Stimulated activated CD8-positive, alpha-beta memory T cell treated with anti-CD3 and anti-CD28 coated beads, Interleukin-4, amount 100 ng/mL, for 4 hours (primary cell): ENCODE measurements at regions not wholly inside any gene's neighbourhood (a gene's known extent, or its start where the extent isn't known, plus 50 kb on each side); places are given as distances from the start of the nearest gene placed in this dataset.
"Not testable (repeated sequence)": the region's sequence is repeated elsewhere in the genome, so short reads cannot be mapped to it uniquely, and the experiment has no call there.

ENCODE experiments used
- DNase-seq, 2 donors: peaks; one replicate each; pipeline ENCODE4 v3.0.0-alpha.2; 2020; ENCODE audit warnings: low read depth in 2 of 2, low spot score in 1 of 2

- no peak for DNase-seq
Measured at GRCh38 chr9:2494562-2494961, 127.0 kb upstream of the VLDLR start.

- DNase-seq, result no peak
Measured at GRCh38 chr9:2495221-2496005, 126.2 kb upstream of the VLDLR start.

DNA sequence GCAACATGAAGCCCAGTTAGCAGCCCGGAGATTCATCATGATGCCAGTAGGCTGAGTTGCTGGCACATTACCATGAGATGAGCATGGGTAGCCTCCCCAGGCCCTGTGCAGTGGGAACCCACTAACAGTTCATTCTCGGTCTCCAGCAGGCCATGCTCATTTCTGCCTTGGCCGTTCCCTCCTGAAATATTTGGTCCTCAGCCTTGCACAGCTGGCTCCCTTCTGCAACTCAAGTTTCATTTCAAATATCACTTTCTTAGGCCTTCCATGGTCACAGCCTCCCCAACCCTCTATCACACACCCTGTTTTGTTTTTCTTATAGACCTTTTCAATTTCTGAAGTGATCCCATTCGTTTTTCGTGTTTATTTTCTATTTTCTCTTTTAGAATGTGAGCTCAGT is 125.4 kb upstream of the VLDLR start:
- DNase-seq, result no peak

DNA sequence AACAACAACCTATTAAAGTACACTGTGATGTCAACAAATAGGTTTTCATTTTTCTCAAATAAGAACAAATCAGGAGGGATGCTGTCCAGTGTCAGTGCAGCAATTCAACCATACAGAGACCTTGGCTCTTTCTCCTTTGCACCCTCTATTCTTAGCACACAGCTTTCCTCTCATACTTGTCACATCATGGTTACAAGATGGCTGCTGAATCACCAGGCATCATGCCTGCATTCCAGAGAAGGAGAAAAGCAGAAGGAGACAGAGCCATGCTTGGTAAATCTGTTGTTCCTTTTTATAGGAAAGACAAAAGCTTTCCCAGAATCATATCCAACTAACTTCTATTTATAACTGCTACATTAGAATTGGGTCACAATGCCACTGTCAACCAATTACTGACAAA is 124.7 kb upstream of the VLDLR start:
- DNase-seq, result no peak

DNA sequence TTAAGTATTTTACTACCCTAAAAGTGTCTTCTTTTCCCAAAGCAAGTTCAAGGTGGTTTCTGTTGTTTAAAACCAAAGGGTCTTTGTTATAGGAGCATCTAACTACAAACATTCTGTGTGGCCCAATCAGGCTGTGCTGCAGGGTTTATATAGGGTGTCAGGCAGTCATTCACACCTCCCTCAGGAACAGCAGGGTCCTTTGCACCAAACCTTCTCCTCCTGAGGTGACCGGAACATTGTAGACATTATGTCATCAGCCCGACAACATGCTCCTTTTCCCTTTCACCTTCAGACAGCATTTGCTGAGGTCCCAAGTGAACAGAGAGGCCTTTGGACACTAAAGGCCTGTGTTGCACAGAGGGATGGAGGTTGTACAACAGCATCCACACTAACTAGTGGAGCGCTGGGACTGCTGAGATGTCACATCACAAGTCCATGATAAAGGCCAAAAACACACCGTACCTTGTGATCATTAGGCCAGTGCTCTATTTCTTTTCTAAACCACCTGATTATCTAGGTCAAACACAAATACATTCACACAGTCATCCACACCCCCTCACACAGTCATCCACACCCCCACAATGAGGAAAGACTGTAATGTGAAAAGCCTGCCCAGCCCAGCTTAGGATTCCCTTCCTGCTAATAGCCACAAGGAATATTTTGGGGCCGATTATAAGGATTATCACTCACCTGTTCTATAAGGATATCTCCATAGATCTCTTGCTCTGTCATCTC is 123.8 kb upstream of the VLDLR start:
- DNase-seq, result no peak

DNA sequence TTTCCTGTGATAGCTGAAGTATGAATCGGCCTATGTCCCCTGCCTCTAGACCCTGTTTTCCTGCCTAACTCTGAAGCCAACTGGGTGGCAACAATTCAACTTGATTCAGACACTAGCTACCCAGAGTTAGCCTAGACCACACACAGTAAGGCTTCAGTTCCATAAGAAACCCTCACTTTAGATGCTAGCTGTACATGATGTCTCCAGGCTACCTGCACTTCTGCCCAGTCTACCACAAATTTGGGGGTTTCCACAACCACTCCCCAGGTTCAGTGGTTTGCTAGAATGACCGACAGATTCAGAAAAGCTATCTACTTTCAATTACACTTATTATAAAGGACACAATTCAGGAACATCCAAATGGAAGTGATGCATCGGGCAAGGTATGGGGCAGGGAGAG is 119.4 kb upstream of the VLDLR start:
- no peak for DNase-seq

GRCh38 chr9:2502760-2503159 is 118.8 kb upstream of the VLDLR start:
- no peak for DNase-seq

DNA sequence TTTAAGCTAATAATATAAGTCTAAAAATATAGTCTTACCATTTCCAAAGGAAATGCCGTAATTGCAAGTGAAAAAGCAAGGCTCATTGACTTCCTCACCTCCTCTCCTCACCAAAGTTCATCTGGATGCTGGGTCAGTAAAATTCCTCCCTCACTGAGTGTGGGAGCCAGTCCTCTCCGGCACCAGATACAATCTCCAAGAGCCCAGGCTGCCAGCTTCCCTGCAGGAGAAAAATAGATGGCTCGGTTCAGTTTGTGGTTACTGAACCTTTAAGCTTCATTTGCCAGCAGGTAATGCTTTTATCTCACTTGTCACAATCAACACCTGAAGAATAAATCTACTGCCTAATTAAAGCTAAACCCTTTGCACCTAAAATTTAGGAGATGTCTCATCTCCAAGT is 115.3 kb upstream of the VLDLR start:
- DNase-seq, result no peak

DNA sequence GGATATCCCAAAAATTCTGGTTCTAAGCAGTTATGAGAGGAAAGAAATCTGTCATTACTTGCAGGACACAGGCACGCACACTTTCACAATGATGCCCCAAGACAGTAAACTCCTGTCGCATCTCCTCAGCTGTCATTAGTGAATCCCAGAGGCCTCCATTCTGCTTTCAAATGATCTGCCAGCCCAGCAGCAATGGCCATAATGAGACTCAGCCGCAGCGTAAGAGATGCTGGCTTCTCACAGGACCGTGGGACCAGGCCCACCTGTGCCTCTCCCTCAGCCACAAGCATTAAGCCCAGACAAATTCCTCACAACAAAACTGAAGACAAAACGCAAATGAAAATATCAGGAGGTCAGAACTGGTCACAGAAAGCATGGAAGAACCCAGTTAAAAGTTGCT is 98.0 kb upstream of the VLDLR start:
- DNase-seq, result no peak

DNA sequence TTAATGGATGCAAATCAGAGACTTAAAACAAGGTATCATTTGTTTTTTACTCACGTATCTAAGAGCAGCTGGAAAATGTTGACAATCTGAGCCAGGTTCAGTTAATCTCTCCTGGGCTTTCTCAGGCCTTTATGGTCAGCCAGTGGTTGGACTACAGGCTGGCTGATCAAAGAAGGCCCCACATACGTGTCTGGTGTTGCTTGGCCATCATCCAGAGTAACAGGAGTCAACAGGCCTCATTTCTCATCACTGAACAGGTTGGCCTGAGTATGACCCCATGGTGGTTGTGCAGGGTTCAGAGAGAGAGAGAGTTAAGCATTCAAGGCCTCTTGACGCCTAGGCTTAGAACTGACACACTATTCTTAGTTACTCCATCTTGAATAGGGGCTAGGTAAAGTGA is 97.0 kb upstream of the VLDLR start:
- DNase-seq, result no peak

DNA sequence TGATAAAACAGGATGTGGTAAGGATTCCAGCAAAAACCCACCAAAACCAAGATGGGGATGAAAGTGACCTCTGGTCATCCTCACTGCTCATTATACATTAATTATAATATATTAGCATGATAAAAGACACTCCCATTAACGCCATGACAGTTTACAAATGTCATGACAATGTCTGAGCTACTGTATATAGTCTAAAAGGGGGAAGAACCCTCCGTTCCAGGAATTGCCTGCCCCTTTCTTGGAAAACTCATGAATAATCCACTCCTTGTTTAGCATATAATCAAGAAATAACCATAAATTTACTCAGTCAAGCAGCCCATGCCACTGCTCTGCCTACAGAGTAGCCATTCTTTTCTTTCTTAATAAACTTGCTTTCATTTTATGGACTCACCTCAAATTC is 96.4 kb upstream of the VLDLR start:
- DNase-seq, result no peak

GRCh38 chr9:2526071-2526828 is 95.3 kb upstream of the VLDLR start:
- no peak for DNase-seq

DNA sequence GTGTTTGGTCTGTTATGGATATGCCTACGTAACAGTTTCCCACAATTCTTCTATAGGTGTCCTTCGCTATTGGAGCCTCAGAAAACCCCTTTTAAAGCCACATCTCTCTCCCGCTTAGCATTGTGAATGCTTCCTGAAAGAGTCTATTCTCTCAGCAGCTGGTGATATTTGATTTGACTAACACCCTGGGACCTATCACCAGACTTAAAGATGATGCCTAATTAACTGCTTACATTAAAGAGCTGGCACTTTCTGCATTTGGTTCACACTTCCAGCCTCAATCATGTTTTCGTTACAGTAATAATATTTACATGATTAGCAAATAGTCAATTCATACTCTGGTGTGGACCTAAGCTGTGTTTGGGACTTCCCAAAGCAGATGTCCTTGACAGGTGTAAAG is 90.1 kb upstream of the VLDLR start:
- no peak for DNase-seq

- no peak for DNase-seq
Measured at GRCh38 chr9:2536511-2536910, 85.1 kb upstream of the VLDLR start.

- DNase-seq, result no peak
Measured at GRCh38 chr9:2545881-2546490, 75.6 kb upstream of the VLDLR start.

DNA sequence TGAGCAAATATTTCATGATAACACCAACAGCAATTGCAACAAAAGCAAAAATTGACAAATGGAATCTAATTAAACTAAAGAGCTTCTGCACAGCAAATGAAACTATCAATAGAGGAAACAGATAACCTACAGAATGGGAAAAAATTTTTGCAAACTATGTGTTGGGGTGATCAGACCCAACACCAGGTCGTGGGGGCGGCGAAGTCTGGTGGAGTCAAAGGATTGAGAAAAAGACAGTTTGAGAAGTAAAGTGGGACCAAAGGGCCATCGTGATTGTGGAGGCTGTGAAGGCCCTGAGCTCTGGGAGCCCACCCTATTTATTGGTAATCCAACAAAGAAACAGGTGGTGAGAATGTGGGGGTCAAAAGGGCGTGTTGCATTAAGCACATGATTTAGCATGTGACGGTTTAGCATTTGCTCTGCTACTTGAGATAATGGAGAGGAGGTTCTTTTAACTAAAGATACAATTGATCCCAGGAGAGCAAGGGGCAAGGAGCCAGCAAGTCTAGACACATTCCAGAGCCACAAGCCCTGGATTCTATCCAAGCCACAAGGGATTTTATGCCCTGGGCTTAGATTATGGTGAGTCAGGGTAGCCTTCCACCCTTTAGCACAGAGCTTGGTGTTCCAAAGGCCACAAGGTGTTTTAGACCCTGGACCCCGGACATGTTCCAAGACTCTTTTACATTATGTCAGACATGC is 65.5 kb upstream of the VLDLR start:
- not testable (repeated sequence) for DNase-seq

- DNase-seq, result no peak
Measured at GRCh38 chr9:2557693-2558092, 63.9 kb upstream of the VLDLR start.

DNA sequence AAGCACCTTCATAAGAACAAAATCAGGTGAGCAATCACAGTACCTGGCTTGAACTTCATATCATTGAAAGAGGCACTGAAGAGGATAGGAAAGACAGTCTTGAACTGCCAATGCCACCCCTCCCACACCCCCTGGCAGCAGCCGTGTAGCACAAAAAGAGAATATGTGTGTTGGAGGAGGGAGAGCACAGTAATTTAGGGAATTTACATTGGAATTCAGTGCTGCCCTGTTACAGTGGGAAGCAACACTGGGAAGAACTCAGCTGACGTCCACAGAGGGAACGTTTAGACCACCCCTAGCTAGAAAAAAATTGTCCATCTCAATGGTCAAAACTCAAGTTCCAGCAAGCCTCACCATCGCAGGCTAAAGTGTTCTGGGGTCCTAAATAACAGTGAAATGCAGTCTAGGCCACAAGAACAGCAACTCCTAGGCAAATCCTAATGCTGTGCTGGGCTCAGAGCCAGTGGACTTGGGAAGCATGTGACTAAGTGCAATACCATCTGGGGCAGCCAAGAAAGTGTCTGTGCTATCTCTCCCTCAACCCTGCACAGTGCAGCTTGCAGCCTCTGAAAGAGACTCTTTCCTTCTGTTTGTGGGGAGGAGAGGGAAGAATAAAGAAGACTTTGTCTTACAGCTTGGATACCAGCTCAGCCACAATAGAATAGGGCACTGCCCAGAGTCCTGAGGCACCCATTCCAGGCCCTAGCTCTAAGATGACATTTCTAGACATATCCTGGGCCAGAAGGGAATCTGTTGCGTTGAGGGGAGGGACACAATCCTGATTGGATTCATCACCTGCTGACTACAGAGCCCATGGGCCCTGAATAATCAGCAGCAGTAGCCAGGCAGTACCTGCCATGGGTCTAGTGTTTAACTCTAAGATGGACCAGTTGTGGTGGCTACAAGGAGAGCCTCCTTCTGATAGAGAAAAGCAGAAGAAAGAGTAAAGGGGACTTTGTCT is 62.1 kb upstream of the VLDLR start:
- no peak for DNase-seq

GRCh38 chr9:2560180-2560579 is 61.4 kb upstream of the VLDLR start:
- no peak for DNase-seq
